HPDE6-E6E7 (cell line): ENCODE measurements at regions not wholly inside any gene's neighbourhood (a gene's known extent, or its start where the extent isn't known, plus 50 kb on each side); places are given as distances from the start of the nearest gene placed in this dataset.
A peak's percentile ranks its signal among the peaks of the same experiment; 100 is the strongest.
"Not testable (repeated sequence)": the region's sequence is repeated elsewhere in the genome, so short reads cannot be mapped to it uniquely, and the experiment has no call there.

Source experiments
- DNase-seq: peaks from one replicate; pipeline ENCODE4 v3.0.0; 2011; ENCODE audit warnings: missing footprints; ENCODE audit errors: extremely low spot score

DNA sequence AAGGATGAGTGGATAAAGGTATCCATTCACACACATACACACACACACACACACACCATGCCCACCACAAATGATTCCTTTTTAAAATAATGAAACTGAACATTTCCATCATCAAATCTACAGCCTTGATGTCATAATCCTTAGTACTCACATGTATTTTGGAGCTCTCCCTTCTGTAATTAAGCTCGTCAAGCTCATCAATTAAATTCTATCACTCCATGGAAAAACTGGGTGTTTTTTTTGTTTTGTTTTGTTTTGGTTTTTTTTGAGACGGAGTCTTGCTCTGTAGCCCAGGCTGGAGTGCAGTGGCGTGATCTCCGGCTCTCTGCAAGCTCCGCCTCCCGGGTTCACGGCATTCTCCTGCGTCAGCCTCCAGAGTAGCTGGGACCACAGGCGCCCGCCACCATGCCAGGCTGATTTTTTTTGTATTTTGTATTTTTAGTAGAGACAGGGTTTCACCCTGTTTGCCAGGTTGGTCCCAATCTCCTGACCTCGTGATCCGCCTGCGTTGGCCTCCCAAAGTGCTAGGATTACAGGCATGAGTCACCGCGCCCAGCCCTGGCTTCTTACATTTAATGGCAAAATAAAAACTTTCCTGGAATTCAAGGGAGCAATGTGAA, 78.6 kb upstream of the RGPD4 start:
- DNase-seq, result no peak

DNA sequence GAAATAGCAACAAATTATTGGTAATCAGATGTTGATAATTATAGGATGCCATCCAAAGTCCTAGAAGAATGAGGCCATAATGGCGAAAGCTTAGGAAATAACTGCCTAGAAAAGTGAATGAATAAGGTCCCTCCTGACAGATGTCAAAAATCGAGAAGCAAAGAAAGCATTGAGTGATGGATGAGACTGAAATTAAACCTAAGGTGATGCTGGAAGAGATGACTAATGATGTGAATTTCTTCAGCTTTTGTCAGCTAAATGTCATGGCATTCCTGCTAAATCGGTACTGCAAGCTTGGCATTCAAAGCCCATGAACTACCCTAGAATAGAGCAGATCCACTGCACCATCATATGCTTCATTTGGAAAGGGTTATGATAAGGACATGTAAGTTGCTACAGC, 74.8 kb upstream of the RGPD4 start:
- DNase-seq, result no peak

DNA sequence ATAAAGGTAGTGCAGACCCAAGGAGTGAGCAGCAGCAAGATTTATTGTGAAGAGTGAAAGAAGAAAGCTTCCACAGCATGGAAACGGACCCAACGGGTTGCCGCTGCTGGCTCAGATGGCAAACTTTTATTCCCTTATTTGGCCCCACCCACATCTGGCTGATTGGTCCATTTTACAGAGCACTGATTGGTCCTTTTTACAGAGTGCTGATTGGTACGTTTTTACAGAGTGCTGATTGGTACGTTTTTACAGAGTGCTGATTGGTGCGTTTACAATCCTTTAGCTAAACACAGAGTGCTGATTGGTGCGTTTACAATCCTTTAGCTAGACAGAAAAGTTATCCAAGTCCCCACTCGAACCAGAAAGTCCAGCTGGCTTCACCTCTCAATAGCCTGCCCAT, 72.9 kb upstream of the RGPD4 start:
- DNase-seq, result not testable (repeated sequence)

DNA sequence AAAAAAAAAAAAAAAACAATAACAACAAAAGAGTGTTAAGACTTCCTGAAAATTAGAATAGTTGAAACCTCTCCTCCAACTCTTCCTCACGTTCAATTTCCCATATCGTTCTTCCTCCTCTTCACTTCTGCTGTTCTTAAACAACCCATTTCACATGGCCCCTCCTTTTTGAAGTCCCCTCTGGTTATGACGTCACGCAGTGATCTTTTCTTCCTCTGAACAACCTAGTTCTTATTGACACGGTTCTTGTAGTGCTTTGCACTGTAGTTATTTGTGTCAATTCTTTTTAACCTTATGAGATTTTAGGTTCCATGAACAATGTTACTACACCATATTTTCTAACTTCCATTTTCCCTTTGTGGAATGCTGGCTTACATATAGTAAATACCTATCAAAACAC, 69.5 kb upstream of the RGPD4 start:
- DNase-seq, result no peak

DNA sequence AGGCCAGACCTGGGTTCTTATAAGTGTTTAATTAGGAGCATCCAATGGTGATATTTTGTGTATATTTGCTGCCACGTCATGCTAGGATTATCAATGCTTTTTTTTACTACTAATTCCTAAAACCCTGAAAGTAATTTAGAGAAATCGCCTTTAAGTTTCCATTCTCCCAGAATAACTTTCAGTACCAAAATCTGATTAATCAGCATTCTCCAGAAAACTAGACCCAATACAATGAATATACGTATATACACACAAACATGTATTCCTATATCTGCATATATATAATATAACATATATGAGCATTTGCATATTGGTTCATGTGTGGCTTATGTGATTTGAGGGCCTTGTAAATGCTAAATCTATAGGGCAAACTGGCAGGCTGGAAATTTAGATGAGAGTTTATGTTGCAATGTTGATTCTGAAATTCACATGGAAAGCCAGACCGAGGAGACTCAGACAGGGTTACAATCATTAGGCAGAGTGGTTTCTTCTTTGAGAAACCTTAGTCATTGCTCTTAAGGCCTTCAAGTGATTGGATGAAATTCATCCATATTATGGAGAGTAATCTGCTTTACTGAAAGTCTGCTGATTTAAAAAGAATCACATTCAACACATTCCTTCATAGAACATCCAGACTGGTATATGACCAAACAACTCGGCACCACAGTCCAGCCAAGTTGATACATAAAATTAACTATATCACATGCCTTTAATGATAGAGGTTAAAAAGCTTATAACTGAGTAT, 65.9 kb upstream of the RGPD4 start:
- no peak for DNase-seq

DNA sequence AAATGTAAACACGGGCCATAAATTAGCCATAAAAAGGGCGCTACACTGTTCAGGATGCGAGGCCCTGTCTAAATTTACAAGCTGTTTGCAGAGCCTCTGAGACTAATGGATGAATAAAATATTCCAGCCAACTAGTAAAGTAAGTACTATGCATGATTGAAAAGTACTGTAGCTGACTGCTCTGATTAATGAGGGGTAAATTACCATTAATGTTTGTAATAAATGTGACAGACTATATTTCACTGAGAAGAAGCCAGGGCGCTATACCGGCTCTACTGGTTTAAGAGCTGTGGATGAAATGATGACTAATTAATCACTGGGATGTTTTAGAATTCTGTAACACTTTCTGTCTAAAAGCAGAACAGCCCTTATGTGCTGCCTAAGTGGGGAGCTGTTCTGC, 54.3 kb upstream of the RGPD4 start:
- DNase-seq, result peak; percentile 13

DNA sequence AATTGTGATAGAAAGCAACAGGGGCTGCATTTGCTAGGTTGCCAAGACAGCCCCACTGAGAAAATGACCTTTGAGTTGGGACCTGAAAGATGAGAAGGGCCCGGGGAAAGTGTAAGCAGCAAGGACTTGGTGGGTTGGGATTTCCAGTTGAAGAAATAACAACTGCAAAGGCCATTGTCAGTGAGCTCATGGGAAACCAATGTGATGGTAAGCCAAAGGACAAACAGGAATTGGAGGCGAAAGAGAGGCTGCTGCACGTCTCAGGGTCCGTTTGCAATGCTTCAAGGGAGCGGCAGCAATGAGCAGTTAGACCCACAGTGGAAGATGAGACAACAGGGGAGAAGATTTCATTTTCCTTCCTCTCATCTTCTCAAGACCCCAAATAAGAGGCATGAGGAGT, 51.5 kb upstream of the RGPD4 start:
- no peak for DNase-seq

DNA sequence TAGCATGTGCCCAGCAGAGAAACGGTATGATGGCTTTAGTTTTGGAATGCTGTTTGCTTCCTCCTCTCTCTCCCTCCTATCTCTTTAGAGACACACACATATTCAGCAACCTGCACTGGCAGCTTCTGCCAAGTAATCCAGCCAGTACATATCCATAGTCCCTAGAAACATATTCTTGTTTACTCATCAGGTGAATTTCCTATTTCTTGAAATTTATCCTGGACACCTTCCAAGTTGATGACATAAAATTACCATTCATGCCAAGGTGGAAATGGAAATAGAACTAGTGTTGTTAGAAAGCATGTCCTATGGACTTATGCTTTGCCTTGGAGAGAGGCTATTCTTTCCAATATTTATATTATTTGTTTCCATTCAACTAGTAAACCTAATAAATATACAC, 50.9 kb upstream of the RGPD4 start:
- no peak for DNase-seq

DNA sequence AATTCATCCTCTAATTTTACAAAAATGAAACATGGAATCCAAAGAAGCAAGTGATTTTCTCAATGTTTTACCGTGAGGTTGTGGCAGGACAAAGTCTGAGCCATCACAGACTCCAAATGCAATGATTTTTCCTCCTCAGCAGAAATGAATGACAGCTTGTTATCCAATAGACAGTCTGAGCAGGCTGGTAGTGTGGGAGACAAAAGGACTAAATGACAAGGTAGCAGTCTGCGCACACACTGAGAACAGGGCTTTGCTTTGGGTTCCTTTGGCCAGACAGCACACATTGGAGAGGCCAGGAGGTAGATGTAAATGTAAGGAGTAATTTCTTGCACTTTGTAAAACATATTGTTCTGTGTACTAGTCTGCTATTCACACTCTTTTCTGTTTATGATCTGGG, 50.3 kb upstream of the RGPD4 start:
- no peak for DNase-seq
